ENCODE measurements at regions not wholly inside any gene's neighbourhood (a gene's known extent, or its start where the extent isn't known, plus 50 kb on each side); places are given as distances from the start of the nearest gene placed in this dataset.

GRCh38 chr6:165742047-165742446, 79.0 kb upstream of the PDE10A start:
- no peak for DNase-seq

GRCh38 chr6:165737396-165737795, 74.4 kb upstream of the PDE10A start:
- DNase-seq: no peak

GRCh38 chr6:165735065-165735464, 72.0 kb upstream of the PDE10A start:
- no peak for DNase-seq

GRCh38 chr6:165733489-165733791, 70.4 kb upstream of the PDE10A start:
- DNase-seq: no peak

GRCh38 chr6:165732696-165733488, 69.9 kb upstream of the PDE10A start:
- no peak for DNase-seq

- peak; percentile 54 for DNase-seq
These were observed 66.4 kb upstream of the PDE10A start for GRCh38 chr6:165729307-165729936.

- no peak for DNase-seq
These were observed 65.2 kb upstream of the PDE10A start for GRCh38 chr6:165728216-165728615.

GRCh38 chr6:165726965-165727381, 63.9 kb upstream of the PDE10A start:
- DNase-seq: no peak

- no peak for DNase-seq
These were observed 63.3 kb upstream of the PDE10A start for GRCh38 chr6:165726290-165726875.

GRCh38 chr6:165725201-165725600, 62.2 kb upstream of the PDE10A start:
- DNase-seq: peak; percentile 46

GRCh38 chr6:165723326-165723725, 60.3 kb upstream of the PDE10A start:
- DNase-seq: no peak

GRCh38 chr6:165722022-165722421, 59.0 kb upstream of the PDE10A start:
- DNase-seq: no peak

GRCh38 chr6:165721356-165721755, 58.3 kb upstream of the PDE10A start:
- DNase-seq: no peak

- DNase-seq: no peak
These were observed 55.5 kb upstream of the PDE10A start for GRCh38 chr6:165718491-165718891.

GRCh38 chr6:165717732-165718465, 54.9 kb upstream of the PDE10A start:
- no peak for DNase-seq

GRCh38 chr6:165716886-165717285, 53.8 kb upstream of the PDE10A start:
- no peak for DNase-seq

- no peak for DNase-seq
These were observed 52.4 kb upstream of the PDE10A start for GRCh38 chr6:165715428-165715827.

- no peak for DNase-seq
These were observed 51.9 kb upstream of the PDE10A start for GRCh38 chr6:165714907-165715306.

GRCh38 chr6:165713845-165714466, 50.9 kb upstream of the PDE10A start:
- DNase-seq: no peak

All from hematopoietic multipotent progenitor cell treated with erythropoietin and hydrocortisone succinate and interleukin-3 and kit ligand, for 4 days (in vitro differentiated cells).